C4-2B (cell line): ENCODE measurements at regions not wholly inside any gene's neighbourhood (a gene's known extent, or its start where the extent isn't known, plus 50 kb on each side); places are given as distances from the start of the nearest gene placed in this dataset.

ENCODE experiments used
- H3K27ac ChIP-seq: fragments of 450-650 bp; 2 replicates; pipeline ENCODE4 v1.5.1; 2017
- CTCF ChIP-seq: fragments of 450-650 bp; conservative IDR thresholded peaks from 2 replicates; pipeline ENCODE4 v1.5.1; 2017; ENCODE audit warnings: mild to moderate bottlenecking
- ZFX ChIP-seq: fragments of 450-650 bp; IDR thresholded peaks from 2 replicates; pipeline ENCODE4 v1.6.1; 2017

GRCh38 chr1:29437946-29438345 lies 201.6 kb downstream of the PTPRU start:
- TF ChIP-seq CTCF (no peak), ZFX (no peak)
- H3K27ac ChIP-seq = no peak overlapping the region

- TF ChIP-seq ZFX = no peak
- no peak for TF ChIP-seq CTCF
- no peak overlapping the region for H3K27ac ChIP-seq
Observed at GRCh38 chr1:29436181-29436785, 200.0 kb downstream of the PTPRU start.

DNA sequence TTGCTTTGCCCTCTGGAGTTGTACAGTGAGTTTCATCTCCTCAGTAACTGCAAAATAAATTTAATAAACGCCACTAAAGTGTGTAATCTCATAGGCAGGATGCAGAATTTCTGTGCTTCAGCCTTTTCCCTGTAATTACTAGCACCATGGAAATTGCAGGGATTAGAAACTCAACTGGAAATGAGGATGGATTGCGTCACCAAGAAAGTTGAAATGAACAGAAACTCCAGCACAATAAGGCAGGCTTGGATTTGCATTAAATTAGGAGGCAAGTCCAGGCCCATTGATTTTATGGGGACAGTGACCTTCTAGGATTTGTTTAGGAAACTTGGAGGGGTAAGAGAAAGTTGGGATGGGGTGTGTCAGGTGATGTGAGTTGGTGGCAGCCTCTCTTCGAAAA lies 197.5 kb downstream of the PTPRU start:
- no peak overlapping the region for H3K27ac ChIP-seq
- no peak for TF ChIP-seq ZFX
- TF ChIP-seq CTCF = no peak

DNA sequence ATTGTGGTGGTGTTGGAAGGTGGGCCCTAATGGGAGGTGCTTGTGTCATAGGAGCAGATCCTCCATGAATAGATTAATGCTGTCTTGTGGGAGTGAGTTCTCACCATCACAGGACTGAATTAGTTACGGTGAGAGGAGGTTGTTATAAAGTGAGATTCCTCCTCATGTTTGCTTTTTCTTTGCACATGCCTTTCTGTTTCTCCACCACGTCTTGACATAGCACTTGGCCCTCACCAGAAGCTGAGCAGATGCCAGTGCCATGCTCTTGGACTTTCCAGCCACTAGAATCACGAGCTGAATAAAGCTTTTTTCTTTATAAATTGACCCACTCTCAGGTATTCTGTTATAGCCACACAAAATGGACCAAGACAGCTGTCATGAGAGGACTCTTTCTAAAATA lies 194.8 kb downstream of the PTPRU start:
- H3K27ac ChIP-seq = no peak overlapping the region
- TF ChIP-seq CTCF (no peak), ZFX (no peak)

DNA sequence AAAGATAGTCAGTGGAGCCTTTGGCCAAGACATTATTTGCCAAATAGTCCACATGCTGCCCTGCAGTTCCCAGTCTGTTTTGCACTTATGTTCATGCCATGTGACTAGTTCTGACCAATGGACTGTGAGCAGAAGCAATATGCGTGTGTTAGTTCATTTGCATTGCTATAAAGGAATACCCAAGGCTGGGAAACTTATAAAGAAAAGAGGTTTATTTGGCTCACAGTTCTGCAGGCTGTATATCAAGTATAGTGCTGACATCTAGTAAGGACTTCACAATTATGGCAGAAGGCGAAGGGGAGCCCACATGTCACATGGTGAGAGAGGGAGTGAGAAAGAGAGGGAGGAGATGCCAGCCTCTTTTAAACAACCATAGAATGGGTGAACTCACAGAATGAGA lies 193.3 kb downstream of the PTPRU start:
- TF ChIP-seq ZFX = no peak
- no peak overlapping the region for H3K27ac ChIP-seq

- H3K27ac ChIP-seq = no peak overlapping the region
- TF ChIP-seq ZFX (no peak), CTCF (no peak)
Observed at GRCh38 chr1:29428997-29429396, 192.7 kb downstream of the PTPRU start.

DNA sequence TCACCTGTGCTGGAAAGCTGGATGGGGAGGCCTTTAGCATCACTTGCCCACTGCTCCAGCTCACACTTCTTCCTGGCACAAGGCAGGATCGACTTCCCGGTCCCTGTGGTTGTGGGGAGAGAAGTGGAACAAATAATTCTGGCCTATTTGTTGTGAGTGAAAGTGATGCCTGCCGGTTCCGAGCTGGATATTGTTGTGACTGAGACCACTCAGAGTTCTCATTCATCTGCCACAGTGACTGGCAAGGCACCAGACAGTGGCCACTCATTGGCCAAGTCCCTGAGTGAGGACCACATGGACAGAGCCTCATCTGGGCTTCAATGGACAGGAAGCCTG lies 191.9 kb downstream of the PTPRU start:
- TF ChIP-seq ZFX = no peak
- no peak for TF ChIP-seq CTCF

DNA sequence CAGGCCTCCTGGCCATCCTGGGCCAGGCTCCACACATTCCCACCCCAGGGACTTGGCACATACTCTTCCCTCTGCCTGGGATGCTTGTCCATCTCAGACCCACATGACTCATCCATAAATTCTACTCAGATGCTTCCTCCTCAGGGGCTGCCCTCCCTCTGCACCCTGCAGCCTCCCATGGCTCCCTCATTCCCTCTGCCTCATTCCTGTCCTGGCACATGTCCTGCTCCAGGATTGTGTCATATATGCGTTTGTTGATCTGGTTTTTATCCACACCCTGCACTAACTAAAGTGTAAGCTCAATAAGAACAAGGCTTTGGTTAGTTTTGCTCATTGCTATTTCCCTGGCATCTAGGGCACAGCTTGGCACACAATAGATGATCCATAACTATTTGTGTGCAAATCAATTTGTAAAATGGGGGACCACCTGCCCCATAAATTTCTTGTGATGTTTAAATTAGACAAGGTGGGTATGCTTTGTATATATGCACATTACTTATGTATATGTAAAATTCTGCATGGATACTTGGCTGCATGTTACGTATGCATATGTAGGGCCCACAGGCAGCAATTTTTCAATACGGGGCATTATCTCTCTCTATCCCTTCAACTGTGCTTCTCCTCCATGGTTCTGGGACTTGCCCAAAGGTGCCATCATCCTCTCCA lies 191.4 kb downstream of the PTPRU start:
- TF ChIP-seq CTCF (no peak), ZFX (no peak)
- no peak overlapping the region for H3K27ac ChIP-seq

More for the DNA sequence above, 191.9 kb downstream of the PTPRU start:
- H3K27ac ChIP-seq = no peak overlapping the region
